Trophoblast cell (in vitro differentiated cells and primary cell): ENCODE measurements at regions not wholly inside any gene's neighbourhood (a gene's known extent, or its start where the extent isn't known, plus 50 kb on each side); places are given as distances from the start of the nearest gene placed in this dataset.

Source experiments
- DNase-seq, 2 donors: peaks; one replicate each; pipeline ENCODE4 v3.0.0-alpha.2; 2016
- H2AFZ ChIP-seq: 2 replicates; pipeline ENCODE4 v1.6.1; 2013; ENCODE audit warnings: low read length, moderate library complexity, mild to moderate bottlenecking; ENCODE audit not compliant: insufficient read depth, poor library complexity
- H2AK5ac ChIP-seq: 2 replicates; pipeline ENCODE4 v1.6.1; 2013; ENCODE audit warnings: mild to moderate bottlenecking, low read length
- H2BK120ac ChIP-seq: 2 replicates; pipeline ENCODE4 v1.6.1; 2013; ENCODE audit warnings: low read length, mild to moderate bottlenecking, moderate library complexity; ENCODE audit not compliant: insufficient read depth, poor library complexity
- H2BK12ac ChIP-seq: 2 replicates; pipeline ENCODE4 v1.6.1; 2013; ENCODE audit warnings: mild to moderate bottlenecking, low read length, moderate library complexity
- H2BK5ac ChIP-seq: 2 replicates; pipeline ENCODE4 v1.6.1; 2013; ENCODE audit warnings: low read length, low read depth, moderate library complexity, mild to moderate bottlenecking; ENCODE audit not compliant: poor library complexity
- H3K14ac ChIP-seq: 2 replicates; pipeline ENCODE4 v1.6.1; 2013; ENCODE audit warnings: mild to moderate bottlenecking, low read length
- H3K18ac ChIP-seq: 2 replicates; pipeline ENCODE4 v1.6.1; 2013; ENCODE audit warnings: mild to moderate bottlenecking, low read length
- H3K23ac ChIP-seq: 2 replicates; pipeline ENCODE4 v1.6.1; 2013; ENCODE audit warnings: low read length
- H3K27ac ChIP-seq: 2 replicates; pipeline ENCODE4 v1.5.1; 2013; ENCODE audit warnings: low read depth, mild to moderate bottlenecking, inconsistent platforms, low read length, moderate library complexity
- H3K27me3 ChIP-seq: 2 replicates; pipeline ENCODE4 v1.6.1; 2013; ENCODE audit warnings: inconsistent platforms, mild to moderate bottlenecking, low read length, moderate library complexity; ENCODE audit not compliant: insufficient read depth
- H3K36me3 ChIP-seq, 2 experiments: 1 replicate in 1 of 2; 2 replicates in 1 of 2; pipeline ENCODE4 v1.6.1; 2013; ENCODE audit warnings: low read length in 2 of 2, mild to moderate bottlenecking in 2 of 2, moderate library complexity in 1 of 2; ENCODE audit not compliant: insufficient read depth in 2 of 2, control insufficient read depth in 1 of 2
- H3K4ac ChIP-seq: 2 replicates; pipeline ENCODE4 v1.6.1; 2013; ENCODE audit warnings: low read depth, mild to moderate bottlenecking, low read length, moderate library complexity
- H3K4me1 ChIP-seq, 2 experiments: 1 replicate in 1 of 2; 2 replicates in 1 of 2; pipeline ENCODE4 v1.6.1; 2013; ENCODE audit warnings: low read length in 2 of 2, mild to moderate bottlenecking in 2 of 2, moderate library complexity in 1 of 2; ENCODE audit not compliant: insufficient read depth in 2 of 2, control insufficient read depth in 1 of 2
- H3K4me2 ChIP-seq: 2 replicates; pipeline ENCODE4 v1.6.1; 2013; ENCODE audit warnings: inconsistent platforms, mild to moderate bottlenecking, low read length, moderate library complexity
- H3K4me3 ChIP-seq: 2 replicates; pipeline ENCODE4 v1.5.1; 2013; ENCODE audit warnings: mild to moderate bottlenecking, low read depth, low read length, inconsistent platforms
- H3K79me1 ChIP-seq: one replicate; pipeline ENCODE4 v1.6.1; 2013; ENCODE audit warnings: low read length
- H3K79me2 ChIP-seq: 2 replicates; pipeline ENCODE4 v1.6.1; 2013; ENCODE audit warnings: low read length, mild to moderate bottlenecking; ENCODE audit not compliant: control insufficient read depth, insufficient read depth, poor library complexity
- H3K9ac ChIP-seq: 2 replicates; pipeline ENCODE4 v1.6.1; 2013; ENCODE audit warnings: mild to moderate bottlenecking, low read length
- H3K9me3 ChIP-seq: 2 replicates; pipeline ENCODE4 v1.6.1; 2013; ENCODE audit warnings: low read depth, mild to moderate bottlenecking, control low read depth, inconsistent platforms, low read length; ENCODE audit not compliant: insufficient read depth
- H4K12ac ChIP-seq: 2 replicates; pipeline ENCODE4 v1.6.1; 2013; ENCODE audit warnings: low read depth, mild to moderate bottlenecking, low read length, moderate library complexity
- H4K8ac ChIP-seq: 2 replicates; pipeline ENCODE4 v1.6.1; 2013; ENCODE audit warnings: low read depth, mild to moderate bottlenecking, low read length, moderate library complexity
- H4K91ac ChIP-seq: one replicate; pipeline ENCODE4 v1.6.1; 2013; ENCODE audit warnings: low read depth, mild to moderate bottlenecking, low read length, moderate library complexity
- WGBS: extraction: QIAGEN DNeasy Blood & Tissue Kit; methylation state at CpG from one replicate; pipeline ENCODE4 v1.1.7; 2013; ENCODE audit warnings: missing lambda C conversion rate; ENCODE audit not compliant: insufficient read length, insufficient coverage; ENCODE audit errors: extremely low coverage; 5-methylcytosine and 5-hydroxymethylcytosine counted together

DNA sequence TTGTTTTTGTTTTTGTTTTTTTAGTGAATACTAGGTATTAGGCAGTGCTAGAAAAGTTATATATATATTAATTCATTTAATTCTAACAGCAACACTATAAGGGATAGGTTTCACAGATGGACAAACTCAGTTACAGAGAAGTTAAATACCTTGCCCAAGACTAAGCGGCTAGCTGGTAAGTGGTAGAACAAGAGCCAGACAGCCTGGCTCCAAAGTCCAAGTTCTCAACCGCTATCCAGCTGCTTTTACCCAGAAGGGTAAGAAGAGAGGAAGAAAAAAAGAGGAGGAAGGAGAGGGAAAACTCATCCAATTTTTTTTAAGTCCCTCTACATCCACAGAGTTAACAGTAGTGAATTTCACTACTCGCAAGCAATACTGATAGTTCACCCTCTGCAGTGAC is 217.0 kb downstream of the SPRY2 start:
- no CpG with 5 or more reads among the region's 3 CpGs for WGBS
- Histone ChIP-seq H3K4ac (no peak overlapping the region), H3K9ac (no peak overlapping the region), H3K4me2 (no peak overlapping the region), H3K79me2 (no peaks in the 10 kb centered on the region), H3K4me3 (no peak overlapping the region), H3K4me1 (peaks cover 2 to 5% of the 10 kb centered on the region in 2 experiments), H3K27me3 (no peaks in the 10 kb centered on the region), H3K23ac (no peak overlapping the region), H2AK5ac (no peak overlapping the region), H3K36me3 (no peaks in the 10 kb centered on the region), H4K8ac (no peak overlapping the region), H3K79me1 (peaks cover 9% of the 10 kb centered on the region), H4K91ac (peak overlapping the region; percentile 4), H3K14ac (no peak overlapping the region), H4K12ac (no peak overlapping the region), H2BK5ac (no peak overlapping the region), H3K9me3 (no peaks in the 10 kb centered on the region), H2AFZ (no peak overlapping the region), H3K27ac (peak overlapping the region; percentile 8), H2BK12ac (peak overlapping the region; percentile 69), H3K18ac (no peak overlapping the region), H2BK120ac (no peak overlapping the region)
- DNase-seq: no peak

DNA sequence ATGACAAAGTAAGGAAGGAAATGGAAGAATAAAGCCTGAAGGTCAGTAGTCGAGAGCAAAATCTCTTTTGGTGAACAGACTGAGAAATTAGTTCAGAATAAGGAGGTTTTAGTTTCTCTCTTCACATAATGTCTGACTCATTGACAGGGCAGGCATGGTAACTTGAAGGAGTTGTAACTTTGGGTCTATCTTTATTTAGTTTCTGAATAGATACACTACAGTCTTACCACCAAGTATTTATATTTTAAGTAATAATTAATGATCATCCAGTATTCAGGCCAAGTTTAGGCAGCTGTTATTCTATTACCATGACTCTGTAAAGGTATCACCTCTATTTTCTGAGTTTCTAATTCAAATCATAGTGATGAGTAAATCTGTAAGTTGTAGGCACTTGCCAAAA is 219.9 kb downstream of the SPRY2 start:
- no CpG with 5 or more reads among the region's 1 CpG for WGBS

DNA sequence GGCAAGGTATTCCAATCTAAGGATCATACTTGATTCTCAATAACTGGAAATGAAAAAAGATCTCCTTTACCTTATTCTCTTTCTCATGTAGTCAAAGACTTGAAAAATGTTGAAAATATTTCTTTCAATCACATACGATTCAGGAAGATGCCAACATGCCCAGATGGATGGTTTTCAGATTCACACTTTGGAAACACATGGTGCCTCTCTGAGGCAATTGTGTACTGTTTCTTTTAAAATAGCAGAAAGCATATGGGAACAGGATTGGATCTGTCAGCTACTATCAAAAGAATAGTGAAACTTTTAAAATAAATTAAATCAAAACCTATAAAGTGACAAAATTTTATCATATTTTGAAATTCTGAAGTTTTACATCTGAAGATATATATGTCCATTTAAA is 222.4 kb downstream of the SPRY2 start:
- Histone ChIP-seq H2BK120ac (no peak overlapping the region), H2AK5ac (no peak overlapping the region), H3K79me1 (peaks cover 2% of the 10 kb centered on the region), H2AFZ (no peak overlapping the region), H4K91ac (no peak overlapping the region), H4K8ac (no peak overlapping the region), H3K36me3 (no peaks in the 10 kb centered on the region), H3K9me3 (no peaks in the 10 kb centered on the region), H3K79me2 (no peaks in the 10 kb centered on the region), H3K4me3 (no peak overlapping the region), H2BK12ac (no peak overlapping the region), H3K14ac (no peak overlapping the region), H3K4me2 (no peak overlapping the region), H3K4ac (no peak overlapping the region), H3K9ac (no peak overlapping the region), H3K27me3 (no peaks in the 10 kb centered on the region), H4K12ac (no peak overlapping the region), H3K27ac (no peak overlapping the region), H3K23ac (no peak overlapping the region), H3K4me1 (no peaks in the 10 kb centered on the region), H2BK5ac (no peak overlapping the region), H3K18ac (no peak overlapping the region)
- no peak for DNase-seq
- WGBS: no CpG with 5 or more reads among the region's 1 CpG

More for the DNA sequence above, 219.9 kb downstream of the SPRY2 start:
- Histone ChIP-seq H3K23ac (no peak overlapping the region), H3K36me3 (no peaks in the 10 kb centered on the region), H3K79me2 (no peaks in the 10 kb centered on the region), H2AK5ac (no peak overlapping the region), H3K79me1 (peaks cover 3% of the 10 kb centered on the region), H3K27ac (no peak overlapping the region), H4K91ac (no peak overlapping the region), H2BK12ac (no peak overlapping the region), H3K9me3 (no peaks in the 10 kb centered on the region), H2BK5ac (no peak overlapping the region), H4K8ac (no peak overlapping the region), H2AFZ (no peak overlapping the region), H3K14ac (no peak overlapping the region), H3K18ac (no peak overlapping the region), H2BK120ac (no peak overlapping the region), H3K4me1 (no peaks in the 10 kb centered on the region), H3K4ac (no peak overlapping the region), H4K12ac (no peak overlapping the region), H3K4me2 (no peak overlapping the region), H3K9ac (no peak overlapping the region), H3K27me3 (no peaks in the 10 kb centered on the region), H3K4me3 (no peak overlapping the region)
- no peak for DNase-seq

DNA sequence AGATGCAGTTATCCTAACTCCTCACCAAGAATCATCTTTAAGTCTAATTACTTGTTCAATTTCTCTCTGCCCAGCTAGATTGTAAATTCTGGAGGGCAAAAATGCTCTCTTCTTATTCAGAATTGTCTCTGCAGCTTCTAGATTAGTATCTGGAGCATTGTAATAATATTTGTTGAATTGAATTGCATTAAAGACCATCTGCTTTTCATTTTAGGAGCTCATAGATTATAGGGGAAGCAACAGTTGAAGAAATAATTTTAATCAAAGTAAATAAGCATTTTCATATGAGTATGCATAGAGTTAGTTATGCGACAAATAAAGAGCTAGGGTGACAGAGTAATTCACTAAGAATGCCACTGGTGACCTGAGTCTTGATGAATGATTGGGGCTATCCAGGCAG is 222.8 kb downstream of the SPRY2 start:
- Histone ChIP-seq H2BK12ac (no peak overlapping the region), H2AFZ (no peak overlapping the region), H3K4me1 (no peaks in the 10 kb centered on the region), H3K4me2 (no peak overlapping the region), H3K4ac (no peak overlapping the region), H3K27ac (no peak overlapping the region), H2BK5ac (no peak overlapping the region), H3K27me3 (no peaks in the 10 kb centered on the region), H3K4me3 (no peak overlapping the region), H3K23ac (no peak overlapping the region), H3K18ac (no peak overlapping the region), H3K9me3 (no peaks in the 10 kb centered on the region), H4K91ac (no peak overlapping the region), H2BK120ac (no peak overlapping the region), H3K9ac (no peak overlapping the region), H4K8ac (no peak overlapping the region), H3K14ac (no peak overlapping the region), H2AK5ac (no peak overlapping the region), H3K79me1 (peaks cover 2% of the 10 kb centered on the region), H3K79me2 (no peaks in the 10 kb centered on the region), H3K36me3 (no peaks in the 10 kb centered on the region), H4K12ac (no peak overlapping the region)
- no peak for DNase-seq
- no CpG with 5 or more reads among the region's 1 CpG for WGBS
